HEK293 (cell line): ENCODE measurements at regions not wholly inside any gene's neighbourhood (a gene's known extent, or its start where the extent isn't known, plus 50 kb on each side); places are given as distances from the start of the nearest gene placed in this dataset.

ENCODE experiments used
- CTCF ChIA-PET: fragments of 350-600 bp; formaldehyde crosslinking; extraction: SDS; loops from one replicate; lab custom pipeline; 2021; ENCODE audit warnings: antibody characterized with exemption; lab: Yijun Ruan, JAX
- POLR2A ChIA-PET: fragments of 300-600 bp; formaldehyde crosslinking; extraction: SDS; loops from one replicate; lab custom pipeline; 2020; ENCODE audit warnings: antibody characterized with exemption, inconsistent platforms; lab: Yijun Ruan, JAX
- H3K27ac ChIP-seq: fragments of 200-500 bp; sonication (Bioruptor generic); 2 replicates; pipeline ENCODE4 v1.5.1; 2014; ENCODE audit warnings: low read depth, low read length, control low read depth, inconsistent platforms; ENCODE audit errors: extremely low read depth
- H3K36me3 ChIP-seq, 2 experiments: fragments of 200-500 bp in 1 of 2; sonication (Bioruptor generic) in 1 of 2; 1 replicate in 1 of 2; 2 replicates in 1 of 2; pipeline ENCODE4 v1.5.1; 2014 to 2017; ENCODE audit warnings: inconsistent platforms in 2 of 2, low read length in 2 of 2; ENCODE audit not compliant: control insufficient read depth in 2 of 2, insufficient read depth in 1 of 2
- H3K4me1 ChIP-seq: fragments of 200-500 bp; sonication (Bioruptor generic); 2 replicates; pipeline ENCODE4 v1.5.1; 2014; ENCODE audit warnings: mild to moderate bottlenecking, low read length, inconsistent platforms; ENCODE audit not compliant: control insufficient read depth, insufficient read depth
- H3K4me3 ChIP-seq: 2 replicates; pipeline ENCODE4 v1.5.1; 2011; ENCODE audit warnings: low read depth, mild to moderate bottlenecking, control low read depth, low read length, moderate library complexity
- H3K9me3 ChIP-seq: fragments of 200-500 bp; sonication (Bioruptor generic); 2 replicates; pipeline ENCODE4 v1.5.1; 2014; ENCODE audit warnings: low read depth, low read length, inconsistent platforms; ENCODE audit not compliant: control insufficient read depth, insufficient read depth
- ATF2 ChIP-seq: fragments of 450-650 bp; formaldehyde crosslinking; IDR thresholded peaks from 2 replicates; pipeline ENCODE4 v1.5.1; 2016; ENCODE audit warnings: missing biosample characterization, missing genetic modification characterization, low read depth
- FEZF1 ChIP-seq: fragments of 450-650 bp; formaldehyde crosslinking; IDR thresholded peaks from 2 replicates; pipeline ENCODE4 v1.5.1; 2016; ENCODE audit warnings: missing biosample characterization, missing genetic modification characterization
- KLF10 ChIP-seq: fragments of 450-650 bp; IDR thresholded peaks from 2 replicates; pipeline ENCODE4 v1.5.1; 2018; ENCODE audit warnings: missing biosample characterization, mild to moderate bottlenecking, missing genetic modification characterization
- MZF1 ChIP-seq: fragments of 450-650 bp; formaldehyde crosslinking; IDR thresholded peaks from 2 replicates; pipeline ENCODE4 v1.5.1; 2017; ENCODE audit warnings: missing biosample characterization, missing genetic modification characterization, borderline replicate concordance
- OSR2 ChIP-seq: fragments of 450-650 bp; formaldehyde crosslinking; IDR thresholded peaks from 2 replicates; pipeline ENCODE4 v1.5.1; 2016; ENCODE audit warnings: missing biosample characterization, missing genetic modification characterization
- PRDM6 ChIP-seq: fragments of 450-650 bp; formaldehyde crosslinking; IDR thresholded peaks from 2 replicates; pipeline ENCODE4 v1.5.1; 2017; ENCODE audit warnings: missing biosample characterization, missing genetic modification characterization
- REST ChIP-seq: fragments of 450-650 bp; formaldehyde crosslinking; IDR thresholded peaks from 2 replicates; pipeline ENCODE4 v1.5.1; 2016; ENCODE audit warnings: missing biosample characterization, missing genetic modification characterization
- SALL2 ChIP-seq: fragments of 450-650 bp; formaldehyde crosslinking; IDR thresholded peaks from 2 replicates; pipeline ENCODE4 v1.5.0; 2017; ENCODE audit warnings: missing biosample characterization, mild to moderate bottlenecking, missing genetic modification characterization, borderline replicate concordance
- SP2 ChIP-seq: fragments of 450-650 bp; formaldehyde crosslinking; IDR thresholded peaks from 2 replicates; pipeline ENCODE4 v1.5.1; 2016; ENCODE audit warnings: missing biosample characterization, missing genetic modification characterization
- TCF7L2 ChIP-seq: IDR thresholded peaks from 2 replicates; pipeline ENCODE4 v1.6.1; 2011; ENCODE audit warnings: low read depth, mild to moderate bottlenecking, inconsistent platforms, low read length, moderate library complexity, borderline replicate concordance
- ZBTB20 ChIP-seq: fragments of 450-650 bp; formaldehyde crosslinking; IDR thresholded peaks from 2 replicates; pipeline ENCODE4 v1.5.1; 2016; ENCODE audit warnings: missing biosample characterization, missing genetic modification characterization
- ZBTB6 ChIP-seq: fragments of 450-650 bp; formaldehyde crosslinking; IDR thresholded peaks from 2 replicates; pipeline ENCODE4 v1.5.1; 2017; ENCODE audit warnings: missing biosample characterization, missing genetic modification characterization
- ZBTB8A ChIP-seq: fragments of 450-650 bp; formaldehyde crosslinking; IDR thresholded peaks from 2 replicates; pipeline ENCODE4 v1.5.1; 2016; ENCODE audit warnings: missing biosample characterization, missing genetic modification characterization
- ZFHX2 ChIP-seq: fragments of 450-650 bp; formaldehyde crosslinking; conservative IDR thresholded peaks from 2 replicates; pipeline ENCODE4 v1.5.1; 2016; ENCODE audit warnings: missing biosample characterization, missing genetic modification characterization
- ZIC2 ChIP-seq: fragments of 450-650 bp; formaldehyde crosslinking; IDR thresholded peaks from 2 replicates; pipeline ENCODE4 v1.5.1; 2016; ENCODE audit warnings: missing biosample characterization, missing genetic modification characterization
- ZNF138 ChIP-seq: fragments of 450-650 bp; formaldehyde crosslinking; IDR thresholded peaks from 2 replicates; pipeline ENCODE4 v1.5.1; 2016; ENCODE audit warnings: missing biosample characterization, missing genetic modification characterization, borderline replicate concordance
- ZNF140 ChIP-seq: fragments of 450-650 bp; formaldehyde crosslinking; IDR thresholded peaks from 2 replicates; pipeline ENCODE4 v1.5.1; 2016; ENCODE audit warnings: missing biosample characterization, missing genetic modification characterization
- ZNF302 ChIP-seq: fragments of 450-650 bp; formaldehyde crosslinking; IDR thresholded peaks from 2 replicates; pipeline ENCODE4 v1.5.1; 2016; ENCODE audit warnings: missing biosample characterization, missing genetic modification characterization, low read depth
- ZNF341 ChIP-seq: fragments of 450-650 bp; formaldehyde crosslinking; IDR thresholded peaks from 2 replicates; pipeline ENCODE4; 2016; ENCODE audit warnings: low read depth, missing biosample characterization, missing genetic modification characterization
- ZNF391 ChIP-seq: fragments of 450-650 bp; formaldehyde crosslinking; IDR thresholded peaks from 2 replicates; pipeline ENCODE4 v1.5.1; 2016; ENCODE audit warnings: low read depth, missing biosample characterization, missing genetic modification characterization, borderline replicate concordance
- ZNF510 ChIP-seq: fragments of 450-650 bp; formaldehyde crosslinking; IDR thresholded peaks from 2 replicates; pipeline ENCODE4 v1.5.1; 2018; ENCODE audit warnings: mild to moderate bottlenecking, missing genetic modification characterization, missing biosample characterization; ENCODE audit not compliant: insufficient replicate concordance
- ZNF530 ChIP-seq: fragments of 450-650 bp; formaldehyde crosslinking; IDR thresholded peaks from 2 replicates; pipeline ENCODE4 v1.5.1; 2016; ENCODE audit warnings: low read depth, missing biosample characterization, missing genetic modification characterization
- ZNF558 ChIP-seq: fragments of 450-650 bp; formaldehyde crosslinking; IDR thresholded peaks from 2 replicates; pipeline ENCODE4 v1.5.1; 2016; ENCODE audit warnings: missing biosample characterization, missing genetic modification characterization
- ZNF560 ChIP-seq: fragments of 450-650 bp; formaldehyde crosslinking; IDR thresholded peaks from 2 replicates; pipeline ENCODE4 v1.5.1; 2017; ENCODE audit warnings: missing biosample characterization, missing genetic modification characterization, borderline replicate concordance
- ZNF610 ChIP-seq: fragments of 450-650 bp; formaldehyde crosslinking; IDR thresholded peaks from 2 replicates; pipeline ENCODE4 v1.5.1; 2016; ENCODE audit warnings: missing biosample characterization, missing genetic modification characterization, borderline replicate concordance
- ZNF626 ChIP-seq: fragments of 450-650 bp; sonication (Bioruptor Pico); formaldehyde crosslinking; IDR thresholded peaks from 2 replicates; pipeline ENCODE4 v1.5.1; 2018; ENCODE audit warnings: missing biosample characterization, missing genetic modification characterization, inconsistent platforms
- ZNF629 ChIP-seq: fragments of 450-650 bp; formaldehyde crosslinking; IDR thresholded peaks from 2 replicates; pipeline ENCODE4 v1.5.1; 2017; ENCODE audit warnings: missing biosample characterization, missing genetic modification characterization
- ZNF701 ChIP-seq: fragments of 450-650 bp; formaldehyde crosslinking; IDR thresholded peaks from 2 replicates; pipeline ENCODE4 v1.5.1; 2016; ENCODE audit warnings: missing biosample characterization, missing genetic modification characterization
- ZNF792 ChIP-seq: fragments of 450-650 bp; formaldehyde crosslinking; IDR thresholded peaks from 2 replicates; pipeline ENCODE4 v1.5.1; 2016; ENCODE audit warnings: missing biosample characterization, missing genetic modification characterization
- ZNF830 ChIP-seq: fragments of 450-650 bp; IDR thresholded peaks from 2 replicates; pipeline ENCODE4 v1.5.0; 2018; ENCODE audit warnings: missing biosample characterization, missing genetic modification characterization, low read depth, mild to moderate bottlenecking, moderate library complexity

- Histone ChIP-seq H3K27ac (no peak overlapping the region), H3K9me3 (no peaks in the 10 kb centered on the region), H3K36me3 (no peaks in the 10 kb centered on the region), H3K4me1 (no peaks in the 10 kb centered on the region), H3K4me3 (no peak overlapping the region)
- TF ChIP-seq REST (tag by site-specific recombination), result no peak
- no peak for TF ChIP-seq ZNF626 (tag by site-specific recombination)
- no peak for TF ChIP-seq SP2
- no peak for TF ChIP-seq ZBTB8A (tag by site-specific recombination)
- TF ChIP-seq ZNF138 (tag by site-specific recombination), result no peak
- TF ChIP-seq ZNF510 (tag by site-specific recombination), result no peak
- TF ChIP-seq OSR2 (tag by site-specific recombination), result no peak
- no peak for TF ChIP-seq ZNF701 (tag by site-specific recombination)
- TF ChIP-seq ZFHX2 (tag by site-specific recombination), result no peak
- no peak for TF ChIP-seq ZNF792
- TF ChIP-seq ZNF391 (tag by site-specific recombination), result no peak
- TF ChIP-seq ATF2, result no peak
- TF ChIP-seq KLF10 (tag by site-specific recombination), result no peak
- no peak for TF ChIP-seq ZNF140
- TF ChIP-seq ZNF629 (tag by site-specific recombination), result no peak
- ChIA-PET CTCF (no interaction called here), POLR2A (no interaction called here)
Observed at GRCh38 chr13:64066711-64067110, 2651.1 kb upstream of the PCDH20 start.

GRCh38 chr13:64061649-64062048, 2646.0 kb upstream of the PCDH20 start:
- TF ChIP-seq ZBTB20, result no peak
- TF ChIP-seq TCF7L2, result no peak
- TF ChIP-seq ZNF560, result no peak
- TF ChIP-seq ZNF530 (tag by site-specific recombination), result no peak
- TF ChIP-seq ZIC2, result no peak
- no peak for TF ChIP-seq OSR2 (tag by site-specific recombination)
- TF ChIP-seq ZNF610 (tag by site-specific recombination), result no peak
- no peak for TF ChIP-seq FEZF1 (tag by site-specific recombination)
- TF ChIP-seq ZNF341 (tag by site-specific recombination), result no peak
- TF ChIP-seq PRDM6, result no peak
- no peak for TF ChIP-seq ZNF558 (tag by site-specific recombination)
- TF ChIP-seq ZNF302 (tag by site-specific recombination), result no peak
- no peak for TF ChIP-seq ZBTB6 (tag by site-specific recombination)
- TF ChIP-seq ZNF830 (tag by site-specific recombination), result no peak
- no peak for TF ChIP-seq MZF1
- no peak for TF ChIP-seq SALL2 (tag by site-specific recombination)

More at GRCh38 chr13:64061649-64062048, 2646.0 kb upstream of the PCDH20 start:
- Histone ChIP-seq H3K4me3 (no peak overlapping the region), H3K27ac (no peak overlapping the region), H3K4me1 (no peaks in the 10 kb centered on the region), H3K9me3 (no peaks in the 10 kb centered on the region), H3K36me3 (no peaks in the 10 kb centered on the region)
- ChIA-PET CTCF (no interaction called here), POLR2A (no interaction called here)
